ENCODE measurements at regions not wholly inside any gene's neighbourhood (a gene's known extent, or its start where the extent isn't known, plus 50 kb on each side); places are given as distances from the start of the nearest gene placed in this dataset.
A peak's percentile ranks its signal among the peaks of the same experiment; 100 is the strongest.
"Not testable (repeated sequence)": the region's sequence is repeated elsewhere in the genome, so short reads cannot be mapped to it uniquely, and the experiment has no call there.

- DNase-seq (ENCODE audit: extremely low read depth in 1 of 11, low read depth in 9 of 11, low spot score in 4 of 11) = no peak
Measured at GRCh38 chr15:59798605-59798917, 109.4 kb upstream of the BNIP2 start.

DNA sequence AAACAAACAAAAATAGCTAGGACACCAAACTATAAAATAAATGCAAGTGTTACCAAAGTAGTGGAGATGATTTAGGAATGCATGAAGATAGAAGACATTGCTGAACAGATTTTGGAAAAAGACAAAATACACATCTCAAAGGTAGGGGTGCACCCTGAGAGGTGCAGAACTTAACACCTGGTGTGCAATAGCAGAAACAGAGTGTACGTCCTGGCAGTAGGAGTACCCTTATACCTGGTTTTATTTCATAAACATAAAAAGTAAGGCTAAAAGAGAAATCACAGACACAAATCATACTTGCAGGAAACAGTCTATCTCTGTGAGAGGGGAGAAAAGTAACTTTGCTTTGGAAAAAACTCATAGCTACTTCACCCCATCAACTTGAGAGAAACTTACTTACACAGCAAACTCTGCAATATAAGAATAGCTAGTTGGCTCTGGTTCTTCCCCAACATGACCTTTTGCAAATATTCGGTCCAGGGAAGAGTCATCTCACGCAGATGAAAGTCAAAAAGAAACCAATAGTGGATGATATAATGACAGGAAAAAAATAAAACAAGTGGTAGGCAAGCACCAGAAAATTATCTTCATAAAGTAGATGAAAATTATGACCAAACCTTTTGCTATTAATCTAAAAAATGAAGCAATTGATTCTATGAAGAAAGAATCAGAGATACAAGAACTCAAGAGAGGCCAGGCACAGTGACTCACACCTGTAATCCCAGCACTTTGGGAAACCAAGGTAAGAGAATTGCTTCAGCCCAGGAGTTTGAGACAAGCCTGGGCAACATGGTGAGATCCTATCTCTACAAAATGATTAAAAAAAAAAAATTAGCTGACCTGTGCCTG lies 108.9 kb upstream of the BNIP2 start:
- DNase-seq (ENCODE audit: extremely low read depth in 1 of 11, low read depth in 9 of 11, low spot score in 4 of 11) = no peak

GRCh38 chr15:59794229-59794886 lies 105.2 kb upstream of the BNIP2 start:
- no peak for DNase-seq (ENCODE audit: extremely low read depth in 1 of 11, low read depth in 9 of 11, low spot score in 4 of 11)

- DNase-seq (ENCODE audit: extremely low read depth in 1 of 11, low read depth in 9 of 11, low spot score in 4 of 11) = no peak
Measured at GRCh38 chr15:59792359-59792758, 103.2 kb upstream of the BNIP2 start.

DNA sequence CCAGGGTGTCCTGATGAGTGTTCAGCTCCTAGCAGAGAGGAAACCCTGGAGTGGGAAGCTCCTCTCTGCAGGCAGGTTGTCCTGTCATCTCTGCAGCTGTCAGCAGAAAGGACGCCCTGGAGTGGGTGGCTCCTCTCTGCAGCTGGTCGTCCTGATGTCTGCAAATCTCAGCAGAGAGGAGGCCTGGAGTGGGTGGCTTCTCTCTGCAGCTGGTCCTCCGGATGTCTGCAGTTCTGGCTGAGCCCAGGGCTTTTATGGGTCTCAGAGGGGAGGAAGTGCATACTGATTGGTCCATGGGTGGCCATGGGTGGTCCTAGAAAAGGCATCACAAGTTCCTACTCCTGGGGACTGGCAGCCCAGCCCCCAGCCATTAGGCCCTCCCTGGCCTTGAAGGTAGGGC lies 102.6 kb upstream of the BNIP2 start:
- DNase-seq (ENCODE audit: extremely low read depth in 1 of 11, low read depth in 9 of 11, low spot score in 4 of 11) = no peak

DNA sequence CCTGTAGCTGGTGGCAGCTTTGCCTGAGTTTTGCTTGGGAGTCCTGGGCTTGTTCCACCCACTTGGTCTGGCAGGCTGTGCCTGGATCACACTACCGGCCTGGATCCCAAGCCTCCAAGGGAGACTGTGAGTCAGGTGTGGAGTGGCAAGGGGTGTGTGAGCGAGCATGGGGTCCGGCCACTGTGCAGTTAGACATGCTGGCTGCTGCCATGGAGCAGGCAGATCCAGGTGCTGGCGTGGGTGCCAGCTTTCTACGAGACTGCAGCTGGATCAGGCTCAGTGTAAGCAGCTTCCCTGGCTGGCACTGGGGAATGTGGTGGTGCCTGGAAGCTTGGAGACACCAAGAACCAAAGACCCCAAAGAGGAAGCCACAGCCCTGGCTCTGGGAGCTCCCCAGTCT lies 102.0 kb upstream of the BNIP2 start:
- no peak for DNase-seq (ENCODE audit: extremely low read depth in 1 of 11, low read depth in 9 of 11, low spot score in 4 of 11)

DNA sequence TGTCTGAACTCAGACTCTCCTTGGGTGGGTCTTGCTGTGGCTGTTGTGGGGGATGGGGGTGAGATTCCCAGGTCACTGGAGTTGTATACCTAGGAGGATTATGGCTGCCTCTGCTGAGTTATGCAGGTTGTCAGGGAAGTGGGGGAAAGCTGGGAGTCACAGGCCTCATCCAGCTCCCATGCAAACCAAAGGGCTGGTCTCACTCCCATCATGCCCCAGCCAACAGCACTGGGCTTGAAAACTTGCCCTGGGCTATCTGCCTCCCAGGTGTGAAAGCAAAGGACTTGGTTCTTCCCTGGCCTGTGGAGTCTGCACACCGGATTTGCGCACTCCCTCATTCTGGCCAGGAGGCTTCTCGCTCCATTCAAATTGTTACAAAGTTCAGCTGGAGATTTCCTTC lies 97.3 kb upstream of the BNIP2 start:
- DNase-seq (ENCODE audit: extremely low read depth in 1 of 11, low read depth in 9 of 11, low spot score in 4 of 11) = not testable (repeated sequence)

GRCh38 chr15:59785981-59786380 lies 96.9 kb upstream of the BNIP2 start:
- not testable (repeated sequence) for DNase-seq (ENCODE audit: extremely low read depth in 1 of 11, low read depth in 9 of 11, low spot score in 4 of 11)

- DNase-seq (ENCODE audit: extremely low read depth in 1 of 11, low read depth in 9 of 11, low spot score in 4 of 11) = not testable (repeated sequence)
Measured at GRCh38 chr15:59783774-59784520, 94.8 kb upstream of the BNIP2 start.

- DNase-seq (ENCODE audit: extremely low read depth in 1 of 11, low read depth in 9 of 11, low spot score in 4 of 11) = no peak
Measured at GRCh38 chr15:59779110-59779509, 90.0 kb upstream of the BNIP2 start.

- DNase-seq (ENCODE audit: extremely low read depth in 1 of 11, low read depth in 9 of 11, low spot score in 4 of 11) = no peak
Measured at GRCh38 chr15:59764775-59765174, 75.7 kb upstream of the BNIP2 start.

DNA sequence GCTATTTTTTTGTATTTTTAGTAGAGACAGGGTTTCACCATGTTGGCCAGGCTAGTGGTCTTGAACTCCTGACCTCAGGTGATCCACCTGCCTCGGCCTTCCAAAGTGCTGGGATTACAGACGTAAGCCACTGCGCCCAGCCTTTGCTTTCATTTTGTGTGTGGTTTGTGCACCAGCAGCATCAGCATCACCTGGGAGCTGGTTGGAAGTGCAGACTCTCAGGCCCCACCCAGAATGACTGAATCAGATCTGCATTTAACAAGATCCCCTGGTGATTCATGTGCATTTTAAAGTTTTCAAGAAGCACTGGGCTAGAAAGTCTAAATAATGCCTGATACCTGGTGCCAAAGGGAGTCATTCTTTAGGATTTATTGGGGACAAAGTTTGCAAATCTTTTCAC lies 73.4 kb upstream of the BNIP2 start:
- DNase-seq (ENCODE audit: extremely low read depth in 1 of 11, low read depth in 9 of 11, low spot score in 4 of 11) = no peak

DNA sequence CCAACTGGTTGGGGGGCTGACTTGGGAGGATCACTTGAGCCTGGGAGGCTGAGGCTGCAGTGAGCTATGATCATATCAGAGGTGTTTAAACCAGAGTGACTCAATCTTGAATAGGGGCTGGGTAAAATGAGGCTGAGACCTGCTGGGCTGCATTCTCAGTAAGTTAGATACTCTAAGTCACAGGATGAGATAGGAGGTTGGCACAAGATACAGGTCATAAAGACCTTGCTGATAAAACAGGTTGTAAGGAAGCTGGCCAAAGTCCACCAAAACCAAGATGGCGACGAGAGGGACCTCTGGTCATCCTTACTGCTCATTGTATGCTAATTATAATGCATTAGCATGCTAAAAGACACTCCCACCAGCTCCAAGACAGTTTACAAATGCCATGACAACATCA lies 71.1 kb upstream of the BNIP2 start:
- not testable (repeated sequence) for DNase-seq (ENCODE audit: extremely low read depth in 1 of 11, low read depth in 9 of 11, low spot score in 4 of 11)

GRCh38 chr15:59751552-59752413 lies 62.7 kb upstream of the BNIP2 start:
- DNase-seq (ENCODE audit: extremely low read depth in 1 of 11, low read depth in 9 of 11, low spot score in 4 of 11) = peak in 1 of 11 donors; percentile 9

DNA sequence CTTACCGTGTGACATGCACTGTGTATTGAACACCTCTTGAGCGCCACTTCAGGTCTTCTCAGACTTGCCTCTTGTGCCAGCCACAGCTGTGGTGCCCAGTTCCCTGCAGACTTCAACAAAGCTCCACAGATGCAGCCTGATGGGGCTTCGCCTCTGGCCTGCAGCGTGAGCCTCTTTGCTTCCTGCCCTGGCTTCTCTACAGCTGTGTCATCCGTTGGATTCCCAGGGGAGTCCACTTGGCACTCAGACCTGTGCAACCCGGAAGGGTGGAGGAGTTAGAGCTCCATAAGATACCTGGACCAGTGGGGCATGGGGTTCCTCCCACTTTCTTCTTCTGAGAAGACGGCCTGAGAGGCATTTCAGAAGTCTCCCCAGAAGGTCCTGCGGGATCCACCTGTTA lies 57.7 kb upstream of the BNIP2 start:
- no peak for DNase-seq (ENCODE audit: extremely low read depth in 1 of 11, low read depth in 9 of 11, low spot score in 4 of 11)

DNA sequence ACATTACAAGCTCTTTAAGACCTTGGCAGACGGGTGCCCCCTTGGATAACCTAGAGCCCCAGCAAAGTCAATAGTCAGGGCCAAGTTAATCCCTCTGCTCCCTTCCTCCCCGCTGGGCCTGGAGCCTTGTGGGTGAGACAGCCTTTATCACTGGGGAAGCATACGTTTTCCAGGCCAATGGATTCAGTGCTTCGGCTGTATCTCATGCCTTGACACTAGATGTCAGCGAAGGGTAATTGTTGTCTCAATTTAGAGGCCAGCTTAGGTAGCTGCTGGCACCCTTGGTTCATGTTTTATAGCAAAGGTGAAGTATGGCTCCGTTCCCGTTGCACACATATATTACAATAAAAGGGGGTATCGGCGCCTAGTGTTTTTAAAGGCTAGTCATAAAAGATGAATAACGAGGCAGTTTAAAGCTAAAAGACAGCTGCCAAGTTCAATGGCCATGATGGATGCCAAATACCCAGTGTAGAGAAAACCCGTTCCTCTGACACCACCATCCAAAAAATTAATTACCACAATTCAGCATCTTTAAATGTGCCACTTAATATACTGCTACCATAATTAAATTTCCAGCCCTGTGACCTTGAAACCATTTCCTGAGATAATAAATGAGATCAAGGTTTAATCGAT lies 52.3 kb upstream of the BNIP2 start:
- DNase-seq (ENCODE audit: extremely low read depth in 1 of 11, low read depth in 9 of 11, low spot score in 4 of 11) = no peak

- no peak for DNase-seq (ENCODE audit: extremely low read depth in 1 of 11, low read depth in 9 of 11, low spot score in 4 of 11)
Measured at GRCh38 chr15:59739557-59740186, 50.6 kb upstream of the BNIP2 start.
